Endothelial cell of umbilical vein (primary cell): ENCODE measurements at regions not wholly inside any gene's neighbourhood (a gene's known extent, or its start where the extent isn't known, plus 50 kb on each side); places are given as distances from the start of the nearest gene placed in this dataset.

Experiments
- BruUV-seq: library from RNA; stranded (reverse); fragments of 400-500 nt; replicated peaks from 2 replicates; lab custom pipeline; 2021; lab: Mats Ljungman, UMichigan
- CTCF ChIA-PET: fragments of 300-600, 350-600 bp; sonication (Branson Sonifier 250); formaldehyde crosslinking; loops from one replicate; lab custom pipeline; 2021; ENCODE audit warnings: antibody characterized with exemption, inconsistent platforms; lab: Charles Lee
- POLR2A ChIA-PET: fragments of 300-600, 350-600 bp; sonication (Branson Sonifier 250); formaldehyde crosslinking; loops from one replicate; lab custom pipeline; 2021; ENCODE audit warnings: antibody characterized with exemption, inconsistent platforms; lab: Charles Lee
- DNase-seq: peaks from one replicate; pipeline ENCODE4 v3.0.0-alpha.2; 2011; ENCODE audit warnings: low read depth, low spot score
- FAIRE-seq: peaks from 2 replicates; lab custom pipeline; 2011; peaks lifted over from hg19 to GRCh38; lab: Jason Lieb, UNC
- H2AFZ ChIP-seq: 2 replicates; pipeline ENCODE4 v1.6.0; 2012; ENCODE audit warnings: low read depth, low read length, control low read depth, inconsistent platforms
- H3K27ac ChIP-seq: 2 replicates; pipeline ENCODE4 v1.5.1; 2011; ENCODE audit warnings: low read depth, mild to moderate bottlenecking, control low read depth, low read length, moderate library complexity; ENCODE audit not compliant: insufficient read depth
- H3K27me3 ChIP-seq, 2 experiments: 2 replicates each; pipeline versions ENCODE4 v1.6.0 to v1.6.1; 2011; ENCODE audit warnings: low read length in 2 of 2, mixed read lengths in 1 of 2; ENCODE audit not compliant: control insufficient read depth in 2 of 2, insufficient read depth in 2 of 2
- H3K36me3 ChIP-seq, 2 experiments: 2 replicates in 1 of 2; 3 replicates in 1 of 2; pipeline ENCODE4 v1.5.1; 2011; ENCODE audit warnings: low read length in 2 of 2, mild to moderate bottlenecking in 1 of 2, moderate library complexity in 1 of 2; ENCODE audit not compliant: control insufficient read depth in 2 of 2, insufficient read depth in 2 of 2; ENCODE audit errors: extremely low read depth in 1 of 2
- H3K4me1 ChIP-seq: 3 replicates; pipeline ENCODE4 v1.5.1; 2011; ENCODE audit warnings: mild to moderate bottlenecking, low read length; ENCODE audit not compliant: control insufficient read depth, insufficient read depth; ENCODE audit errors: extremely low read depth
- H3K4me2 ChIP-seq: 2 replicates; pipeline ENCODE4 v1.6.1; 2011; ENCODE audit warnings: low read length, control low read depth, mixed read lengths; ENCODE audit not compliant: insufficient read depth
- H3K4me3 ChIP-seq, 3 experiments: fragments of 200-600 bp in 1 of 3; sonication (generic), shearing (Covaris generic) in 1 of 3; replicated peaks in 1 of 3; 2 replicates each; pipeline ENCODE4 v1.5.1; 2011 to 2016; ENCODE audit warnings: control low read depth in 3 of 3, low read length in 3 of 3, mild to moderate bottlenecking in 2 of 3, inconsistent platforms in 1 of 3, low read depth in 1 of 3, moderate library complexity in 1 of 3; ENCODE audit not compliant: insufficient read depth in 1 of 3
- H3K79me2 ChIP-seq: 2 replicates; pipeline ENCODE4 v1.6.0; 2012; ENCODE audit warnings: low read length, inconsistent platforms; ENCODE audit not compliant: control insufficient read depth, insufficient read depth
- H3K9ac ChIP-seq: replicated peaks from 2 replicates; pipeline ENCODE3; 2011; ENCODE audit warnings: low read length, control low read depth; ENCODE audit not compliant: insufficient read depth; ENCODE audit errors: extremely low read depth
- H3K9me1 ChIP-seq: replicated peaks from 3 replicates; pipeline ENCODE4 v1.6.0; 2011; ENCODE audit warnings: mild to moderate bottlenecking, low read length; ENCODE audit not compliant: control insufficient read depth, insufficient read depth; ENCODE audit errors: extremely low read depth
- H3K9me3 ChIP-seq: replicated peaks from 2 replicates; pipeline ENCODE4 v1.5.1; 2012; ENCODE audit warnings: low read length, inconsistent platforms; ENCODE audit not compliant: control insufficient read depth, insufficient read depth
- H4K20me1 ChIP-seq: replicated peaks from 2 replicates; pipeline ENCODE3; 2011; ENCODE audit warnings: mild to moderate bottlenecking, low read length; ENCODE audit not compliant: control insufficient read depth, insufficient read depth; ENCODE audit errors: extremely low read depth
- EZH2 ChIP-seq: IDR thresholded peaks from 2 replicates; pipeline ENCODE4 v1.6.1; 2012; ENCODE audit warnings: borderline replicate concordance, low read depth, mild to moderate bottlenecking, moderate library complexity, low read length, inconsistent platforms; ENCODE audit not compliant: severe bottlenecking
- FOS ChIP-seq: IDR thresholded peaks from 2 replicates; pipeline ENCODE4 v1.6.1; 2011; ENCODE audit warnings: mild to moderate bottlenecking, low read length, moderate library complexity, borderline replicate concordance; ENCODE audit not compliant: insufficient read depth
- GATA2 ChIP-seq: IDR thresholded peaks from 2 replicates; pipeline ENCODE4 v1.7.0; 2011; ENCODE audit warnings: low read depth, mild to moderate bottlenecking, moderate library complexity, mixed read lengths, low read length; ENCODE audit not compliant: insufficient read length, insufficient read depth
- JUN ChIP-seq: IDR thresholded peaks from 2 replicates; pipeline ENCODE4 v1.6.1; 2011; ENCODE audit warnings: borderline replicate concordance, low read depth; ENCODE audit not compliant: insufficient read length, insufficient read depth
- MYC ChIP-seq: IDR thresholded peaks from one replicate; pipeline ENCODE4 v1.6.1; 2011; ENCODE audit warnings: mild to moderate bottlenecking, low read depth, low read length
- POLR2A ChIP-seq: IDR thresholded peaks from 2 replicates; pipeline ENCODE4 v1.6.1; 2012; ENCODE audit warnings: low read depth, mild to moderate bottlenecking, control low read depth, low read length
- POLR2AphosphoS5 ChIP-seq: IDR thresholded peaks from 2 replicates; pipeline ENCODE4 v1.6.1; 2012; ENCODE audit warnings: low read depth, mild to moderate bottlenecking, control low read depth, low read length, moderate library complexity; ENCODE audit not compliant: insufficient read depth
- dilution Hi-C: fragments of 300-500 bp; cut with MboI; formaldehyde crosslinking; loops from one replicate; pipeline ENCODE4 v1.15.0; 2019; ENCODE audit warnings: low sequenced_read_pairs; ENCODE audit not compliant: extremely low pct_ligation_motif_present
- intact Hi-C: fragments of 100-400 bp; cut with micrococcal nuclease; formaldehyde crosslinking; loops from one replicate; pipeline ENCODE4 v1.10.0; 2022
- TF ChIP-seq, protein P1 (sequence below), 2 donors: IDR thresholded peaks; 1 replicate in 1 of 2; 2 replicates in 1 of 2; pipeline ENCODE4 v1.5.1; 2011; ENCODE audit warnings: low read length in 2 of 2, mild to moderate bottlenecking in 2 of 2, moderate library complexity in 2 of 2, control low read depth in 1 of 2, inconsistent platforms in 1 of 2, low read depth in 1 of 2; ENCODE audit not compliant: insufficient read depth in 1 of 2; ENCODE audit errors: extremely low read depth in 1 of 2
- TF ChIP-seq, protein P2 (sequence below): IDR thresholded peaks from 2 replicates; pipeline ENCODE4 v1.6.1; 2011; ENCODE audit not compliant: insufficient read depth, insufficient read length

DNA sequence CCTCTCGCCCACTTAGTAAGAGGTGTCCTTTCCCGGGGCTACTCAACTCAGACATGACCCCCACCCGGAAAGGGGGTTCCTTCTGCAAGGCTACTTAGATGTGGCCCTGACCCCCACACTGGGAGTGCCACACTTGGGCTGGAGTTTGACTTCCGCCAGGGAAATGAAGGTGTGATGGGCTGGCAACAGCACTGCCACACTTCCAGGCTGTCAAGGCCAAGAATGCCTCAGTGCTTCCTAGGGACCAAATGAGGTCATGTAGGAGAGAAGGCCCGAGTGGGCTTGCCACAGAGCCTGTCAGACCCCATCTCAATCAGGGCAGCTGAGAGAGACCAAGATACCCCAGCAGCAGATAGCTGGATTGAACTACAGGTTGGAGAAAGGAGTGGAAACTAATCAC, 55.5 kb downstream of the DRD1 start:
- DNase-seq (no peak), FAIRE-seq (no peak)
- dilution Hi-C loops = no loop called here
- Histone ChIP-seq H3K4me3 (no peak overlapping the region), H3K79me2 (no peaks in the 10 kb centered on the region), H3K4me1 (no peaks in the 10 kb centered on the region), H3K4me2 (no peak overlapping the region), H3K9ac (no peak overlapping the region), H3K27me3 (no peaks in the 10 kb centered on the region), H3K27ac (no peak overlapping the region), H3K9me1 (no peaks in the 10 kb centered on the region), H2AFZ (no peak overlapping the region), H3K36me3 (no peaks in the 10 kb centered on the region), H4K20me1 (no peaks in the 10 kb centered on the region), H3K9me3 (peaks cover 1% of the 10 kb centered on the region)
- BruUV-seq = no TSS peak
- no peak for TF ChIP-seq GATA2
- TF ChIP-seq, protein P1, sequence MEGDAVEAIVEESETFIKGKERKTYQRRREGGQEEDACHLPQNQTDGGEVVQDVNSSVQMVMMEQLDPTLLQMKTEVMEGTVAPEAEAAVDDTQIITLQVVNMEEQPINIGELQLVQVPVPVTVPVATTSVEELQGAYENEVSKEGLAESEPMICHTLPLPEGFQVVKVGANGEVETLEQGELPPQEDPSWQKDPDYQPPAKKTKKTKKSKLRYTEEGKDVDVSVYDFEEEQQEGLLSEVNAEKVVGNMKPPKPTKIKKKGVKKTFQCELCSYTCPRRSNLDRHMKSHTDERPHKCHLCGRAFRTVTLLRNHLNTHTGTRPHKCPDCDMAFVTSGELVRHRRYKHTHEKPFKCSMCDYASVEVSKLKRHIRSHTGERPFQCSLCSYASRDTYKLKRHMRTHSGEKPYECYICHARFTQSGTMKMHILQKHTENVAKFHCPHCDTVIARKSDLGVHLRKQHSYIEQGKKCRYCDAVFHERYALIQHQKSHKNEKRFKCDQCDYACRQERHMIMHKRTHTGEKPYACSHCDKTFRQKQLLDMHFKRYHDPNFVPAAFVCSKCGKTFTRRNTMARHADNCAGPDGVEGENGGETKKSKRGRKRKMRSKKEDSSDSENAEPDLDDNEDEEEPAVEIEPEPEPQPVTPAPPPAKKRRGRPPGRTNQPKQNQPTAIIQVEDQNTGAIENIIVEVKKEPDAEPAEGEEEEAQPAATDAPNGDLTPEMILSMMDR (IDR thresholded peaks at IDR 0.05; ENCODE audit: extremely low read depth in 1 of 2, insufficient read depth in 1 of 2, low read depth in 1 of 2, low read length in 2 of 2) = no peak
- no peak for TF ChIP-seq FOS
- TF ChIP-seq POLR2A = no peak
- TF ChIP-seq JUN = no peak
- no peak for TF ChIP-seq EZH2
- TF ChIP-seq, protein P2, sequence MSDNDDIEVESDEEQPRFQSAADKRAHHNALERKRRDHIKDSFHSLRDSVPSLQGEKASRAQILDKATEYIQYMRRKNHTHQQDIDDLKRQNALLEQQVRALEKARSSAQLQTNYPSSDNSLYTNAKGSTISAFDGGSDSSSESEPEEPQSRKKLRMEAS = no peak
- TF ChIP-seq MYC = no peak
- no peak for TF ChIP-seq POLR2AphosphoS5
- ChIA-PET POLR2A (no interaction called here), CTCF (interaction anchor here (0.6 kb wide), 1 partner anchor 1194 kb away, joined by 3 read pairs; no protein-coding TSS in a partner anchor)
- intact Hi-C loops = no loop called here
